ENCODE measurements at regions not wholly inside any gene's neighbourhood (a gene's known extent, or its start where the extent isn't known, plus 50 kb on each side); places are given as distances from the start of the nearest gene placed in this dataset.

DNA sequence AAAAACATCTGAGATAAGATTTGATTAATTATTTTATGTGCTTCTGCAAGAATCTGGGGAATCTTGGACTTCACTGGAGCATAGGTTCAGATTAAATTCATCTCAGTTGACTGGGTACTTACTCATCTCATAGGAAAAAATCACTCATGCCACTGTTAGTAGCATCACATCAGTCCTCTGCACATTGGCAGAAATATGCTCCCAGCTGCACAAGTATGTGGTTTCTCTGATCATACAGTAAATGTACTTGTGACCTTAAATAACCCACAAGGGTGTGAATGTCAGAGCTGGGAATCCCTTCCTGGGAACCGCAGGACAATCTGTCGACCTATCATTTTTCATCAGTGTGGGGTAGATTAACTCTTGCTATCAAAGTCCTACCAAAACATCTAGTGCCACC, 203.7 kb upstream of the SLC24A2 start:
- TF ChIP-seq, protein P1, sequence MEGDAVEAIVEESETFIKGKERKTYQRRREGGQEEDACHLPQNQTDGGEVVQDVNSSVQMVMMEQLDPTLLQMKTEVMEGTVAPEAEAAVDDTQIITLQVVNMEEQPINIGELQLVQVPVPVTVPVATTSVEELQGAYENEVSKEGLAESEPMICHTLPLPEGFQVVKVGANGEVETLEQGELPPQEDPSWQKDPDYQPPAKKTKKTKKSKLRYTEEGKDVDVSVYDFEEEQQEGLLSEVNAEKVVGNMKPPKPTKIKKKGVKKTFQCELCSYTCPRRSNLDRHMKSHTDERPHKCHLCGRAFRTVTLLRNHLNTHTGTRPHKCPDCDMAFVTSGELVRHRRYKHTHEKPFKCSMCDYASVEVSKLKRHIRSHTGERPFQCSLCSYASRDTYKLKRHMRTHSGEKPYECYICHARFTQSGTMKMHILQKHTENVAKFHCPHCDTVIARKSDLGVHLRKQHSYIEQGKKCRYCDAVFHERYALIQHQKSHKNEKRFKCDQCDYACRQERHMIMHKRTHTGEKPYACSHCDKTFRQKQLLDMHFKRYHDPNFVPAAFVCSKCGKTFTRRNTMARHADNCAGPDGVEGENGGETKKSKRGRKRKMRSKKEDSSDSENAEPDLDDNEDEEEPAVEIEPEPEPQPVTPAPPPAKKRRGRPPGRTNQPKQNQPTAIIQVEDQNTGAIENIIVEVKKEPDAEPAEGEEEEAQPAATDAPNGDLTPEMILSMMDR (conservative IDR thresholded peaks at IDR 0.05; ENCODE audit: low read length): no peak
- TF ChIP-seq EZH2phosphoT487 (IDR thresholded peaks at IDR 0.05; ENCODE audit: borderline replicate concordance, low read depth, low read length): no peak

Data from OCI-LY7 (cell line).